WTC11 (cell line): ENCODE measurements at regions not wholly inside any gene's neighbourhood (a gene's known extent, or its start where the extent isn't known, plus 50 kb on each side); places are given as distances from the start of the nearest gene placed in this dataset.

Experiments
- AR ChIP-seq: fragments of 250-450 bp; sonication (Bioruptor Pico); IDR thresholded peaks from 2 replicates; pipeline ENCODE4 v1.9.0; 2021; ENCODE audit warnings: mild to moderate bottlenecking
- CREB1 ChIP-seq: sonication (generic); formaldehyde crosslinking; IDR thresholded peaks from 2 replicates; pipeline ENCODE4 v1.8.0; 2023; ENCODE audit warnings: mild to moderate bottlenecking, missing genetic modification reagents
- CTCF ChIP-seq: fragments of 200-600 bp; IDR thresholded peaks from 2 replicates; pipeline ENCODE4 v1.8.0; 2022; ENCODE audit warnings: antibody characterized with exemption
- E2F5 ChIP-seq: sonication (generic); formaldehyde crosslinking; IDR thresholded peaks from 2 replicates; pipeline ENCODE4 v1.8.1; 2022; ENCODE audit warnings: mild to moderate bottlenecking, moderate library complexity, missing genetic modification reagents
- ESRRA ChIP-seq: sonication (generic); formaldehyde crosslinking; IDR thresholded peaks from 2 replicates; pipeline ENCODE4 v1.8.1; 2022; ENCODE audit warnings: mild to moderate bottlenecking, missing genetic modification reagents, borderline replicate concordance
- ETV6 ChIP-seq: sonication (generic); formaldehyde crosslinking; IDR thresholded peaks from 2 replicates; pipeline ENCODE4 v1.8.1; 2022; ENCODE audit warnings: mild to moderate bottlenecking, missing genetic modification reagents
- FOXK1 ChIP-seq: sonication (generic); formaldehyde crosslinking; IDR thresholded peaks from 2 replicates; pipeline ENCODE4 v1.8.0; 2022; ENCODE audit warnings: mild to moderate bottlenecking, moderate library complexity, missing genetic modification reagents
- HMGXB4 ChIP-seq: sonication (generic); formaldehyde crosslinking; IDR thresholded peaks from 2 replicates; pipeline ENCODE4 v1.8.1; 2023; ENCODE audit warnings: mild to moderate bottlenecking, moderate library complexity, missing genetic modification reagents
- MAX ChIP-seq: sonication (generic); formaldehyde crosslinking; IDR thresholded peaks from 2 replicates; pipeline ENCODE4 v1.8.0; 2022; ENCODE audit warnings: mild to moderate bottlenecking, missing genetic modification reagents
- RELA ChIP-seq: sonication (generic); formaldehyde crosslinking; IDR thresholded peaks from 2 replicates; pipeline ENCODE4 v1.8.1; 2022; ENCODE audit warnings: missing genetic modification reagents, mild to moderate bottlenecking, borderline replicate concordance
- SP1 ChIP-seq: sonication (generic); formaldehyde crosslinking; conservative IDR thresholded peaks from 2 replicates; pipeline ENCODE4 v1.8.1; 2022; ENCODE audit warnings: missing genetic modification reagents
- ZNF263 ChIP-seq: sonication (generic); formaldehyde crosslinking; IDR thresholded peaks from 2 replicates; pipeline ENCODE4 v1.8.1; 2022; ENCODE audit warnings: low read depth, mild to moderate bottlenecking, moderate library complexity, missing genetic modification reagents
- ZNF671 ChIP-seq: fragments of 250-450 bp; sonication (Bioruptor Pico); IDR thresholded peaks from 2 replicates; pipeline ENCODE4 v1.8.0; 2021; ENCODE audit warnings: mild to moderate bottlenecking

- TF ChIP-seq AR (CRISPR knock-in tag) (no peak), FOXK1 (CRISPR knock-in tag) (no peak), CTCF (no peak), CREB1 (no peak), E2F5 (CRISPR knock-in tag) (no peak), ESRRA (CRISPR knock-in tag) (no peak), SP1 (CRISPR knock-in tag) (no peak), ETV6 (CRISPR knock-in tag) (no peak), MAX (CRISPR knock-in tag) (no peak), ZNF263 (CRISPR knock-in tag) (no peak), RELA (no peak), ZNF671 (CRISPR knock-in tag) (no peak), HMGXB4 (CRISPR knock-in tag) (no peak)
Measured at GRCh38 chr16:63512910-63513309, 1476.7 kb upstream of the CDH8 start.
